HG03432 (cell line): ENCODE measurements at regions not wholly inside any gene's neighbourhood (a gene's known extent, or its start where the extent isn't known, plus 50 kb on each side); places are given as distances from the start of the nearest gene placed in this dataset.
"Not testable (repeated sequence)": the region's sequence is repeated elsewhere in the genome, so short reads cannot be mapped to it uniquely, and the experiment has no call there.

ENCODE experiments used
- ATAC-seq: cut with Tn5 transposase; IDR thresholded peaks from one replicate; pipeline ENCODE4 v1.9.1; 2021; ENCODE audit warnings: mild to moderate bottlenecking, moderate library complexity; ENCODE audit not compliant: unreplicated experiment

- peak; percentile 75 for ATAC-seq
These were observed 208.4 kb downstream of the TPST1 start for GRCh38 chr7:66413379-66414114.

GRCh38 chr7:66415659-66416265, 210.6 kb downstream of the TPST1 start:
- ATAC-seq = no peak

- no peak for ATAC-seq
These were observed 210.1 kb upstream of the KCTD7 start for GRCh38 chr7:66418537-66418936.

- no peak for ATAC-seq
These were observed 209.5 kb upstream of the KCTD7 start for GRCh38 chr7:66419210-66419609.

GRCh38 chr7:66421830-66422475, 206.7 kb upstream of the KCTD7 start:
- no peak for ATAC-seq

- ATAC-seq = no peak
These were observed 205.0 kb upstream of the KCTD7 start for GRCh38 chr7:66423729-66424128.

GRCh38 chr7:66426332-66426731, 202.3 kb upstream of the KCTD7 start:
- ATAC-seq = no peak

- no peak for ATAC-seq
These were observed 201.7 kb upstream of the KCTD7 start for GRCh38 chr7:66426996-66427395.

- no peak for ATAC-seq
These were observed 200.7 kb upstream of the KCTD7 start for GRCh38 chr7:66427956-66428355.

- ATAC-seq = no peak
These were observed 199.1 kb upstream of the KCTD7 start for GRCh38 chr7:66429498-66430163.

- no peak for ATAC-seq
These were observed 198.5 kb upstream of the KCTD7 start for GRCh38 chr7:66430164-66430545.

- not testable (repeated sequence) for ATAC-seq
These were observed 189.8 kb upstream of the KCTD7 start for GRCh38 chr7:66438703-66439405.

GRCh38 chr7:66442385-66442784, 186.3 kb upstream of the KCTD7 start:
- ATAC-seq = no peak

GRCh38 chr7:66443946-66444345, 184.7 kb upstream of the KCTD7 start:
- no peak for ATAC-seq

GRCh38 chr7:66447007-66447406, 181.7 kb upstream of the KCTD7 start:
- not testable (repeated sequence) for ATAC-seq

GRCh38 chr7:66450814-66451213, 177.9 kb upstream of the KCTD7 start:
- ATAC-seq = not testable (repeated sequence)

- not testable (repeated sequence) for ATAC-seq
These were observed 177.0 kb upstream of the KCTD7 start for GRCh38 chr7:66451713-66452112.

- no peak for ATAC-seq
These were observed 176.5 kb upstream of the KCTD7 start for GRCh38 chr7:66452165-66452564.

- no peak for ATAC-seq
These were observed 175.3 kb upstream of the KCTD7 start for GRCh38 chr7:66453340-66453739.

- no peak for ATAC-seq
These were observed 174.0 kb upstream of the KCTD7 start for GRCh38 chr7:66454600-66455225.

GRCh38 chr7:66455432-66455831, 173.2 kb upstream of the KCTD7 start:
- not testable (repeated sequence) for ATAC-seq
